Lung (tissue), 11 donors: ENCODE measurements at regions not wholly inside any gene's neighbourhood (a gene's known extent, or its start where the extent isn't known, plus 50 kb on each side); places are given as distances from the start of the nearest gene placed in this dataset.

Experiments
- ATAC-seq: fragments of 200-7000 bp; cut with Tn5 transposase; one replicate; pipeline ENCODE4 v1.9.1; 2020; ENCODE audit warnings: moderate number of reproducible peaks; ENCODE audit not compliant: insufficient read depth, low FRiP score
- DNase-seq, 3 donors: peaks; one replicate each; pipeline ENCODE4 v3.0.0-alpha.2; 2013 to 2017
- H3K27ac ChIP-seq, 2 donors: one replicate each; pipeline ENCODE4 v1.5.1; 2013; ENCODE audit warnings: mild to moderate bottlenecking in 2 of 2, moderate library complexity in 2 of 2, control low read depth in 1 of 2, inconsistent platforms in 1 of 2, low read depth in 1 of 2, low read length in 1 of 2
- H3K27me3 ChIP-seq, 3 donors: one replicate each; pipeline ENCODE4 v1.5.1; 2013; ENCODE audit warnings: low read length in 2 of 3; ENCODE audit not compliant: control insufficient read depth in 3 of 3, insufficient read depth in 3 of 3
- H3K36me3 ChIP-seq, 4 donors: one replicate each; pipeline ENCODE4 v1.5.1; 2013; ENCODE audit warnings: low read length in 4 of 4, mild to moderate bottlenecking in 1 of 4, moderate library complexity in 1 of 4; ENCODE audit not compliant: control insufficient read depth in 4 of 4, insufficient read depth in 4 of 4
- H3K4me1 ChIP-seq, 5 donors: one replicate each; pipeline ENCODE4 v1.5.1; 2013; ENCODE audit warnings: low read length in 5 of 5, mild to moderate bottlenecking in 2 of 5, moderate library complexity in 1 of 5; ENCODE audit not compliant: control insufficient read depth in 5 of 5, insufficient read depth in 5 of 5
- H3K4me3 ChIP-seq: one replicate; pipeline ENCODE4 v1.5.1; 2013; ENCODE audit warnings: mild to moderate bottlenecking, control low read depth, moderate library complexity
- H3K9ac ChIP-seq, 2 donors: one replicate each; pipeline ENCODE4 v1.5.1; 2013; ENCODE audit warnings: low read length in 2 of 2, control low read depth in 1 of 2; ENCODE audit not compliant: insufficient read depth in 1 of 2
- H3K9me3 ChIP-seq, 4 donors: one replicate each; pipeline ENCODE4 v1.5.1; 2013; ENCODE audit warnings: low read length in 3 of 4, mild to moderate bottlenecking in 1 of 4, moderate library complexity in 1 of 4; ENCODE audit not compliant: control insufficient read depth in 4 of 4, insufficient read depth in 3 of 4
- CTCF ChIP-seq: IDR thresholded peaks from 2 replicates; pipeline ENCODE4 v1.5.1; 2012; ENCODE audit warnings: mild to moderate bottlenecking; ENCODE audit errors: control extremely low read depth, extremely low read depth
- WGBS, 2 donors: extraction: QIAGEN DNeasy Blood & Tissue Kit; methylation state at CpG; one replicate each; pipeline ENCODE4 v1.1.7; 2013; 5-methylcytosine and 5-hydroxymethylcytosine counted together
- donor health status: control.
- donor health status: control.
- donor health status: Bipolar disorder and iron deficiency.
- donor health status: healthy.
- donor health status: DM: yes; HTN: yes; CAD: no.

- Histone ChIP-seq H3K4me1 (peaks cover 0 to 25% (median 6%) of the 10 kb centered on the region in 5 donors), H3K9ac (no peak overlapping the region), H3K36me3 (no peaks in the 10 kb centered on the region), H3K9me3 (peaks cover 0 to 3% (median 0%) of the 10 kb centered on the region in 4 donors), H3K4me3 (no peak overlapping the region), H3K27ac (no peak overlapping the region), H3K27me3 (no peaks in the 10 kb centered on the region)
- ATAC-seq (no peak), DNase-seq (peak; percentile 63 to 89 (median 86))
- TF ChIP-seq CTCF = no peak
- 66 to 73% methylated on average over 4 of the region's 4 CpGs for WGBS, 2 donors
Measured at GRCh38 chr9:96078897-96079490, 203.5 kb downstream of the ERCC6L2 start.

- Histone ChIP-seq H3K27me3 (no peaks in the 10 kb centered on the region), H3K4me3 (no peak overlapping the region), H3K36me3 (no peaks in the 10 kb centered on the region), H3K27ac (no peak overlapping the region), H3K9ac (no peak overlapping the region), H3K9me3 (peaks cover 0 to 3% (median 0%) of the 10 kb centered on the region in 4 donors), H3K4me1 (peaks cover 0 to 39% (median 17%) of the 10 kb centered on the region in 5 donors)
- WGBS, 2 donors = 87 to 93% methylated on average over 5 of the region's 5 CpGs
- ATAC-seq (no peak), DNase-seq (no peak)
- no peak for TF ChIP-seq CTCF
Measured at GRCh38 chr9:96075757-96076156, 200.3 kb downstream of the ERCC6L2 start.

- no peak overlapping the region for H3K27ac ChIP-seq
- peaks cover 0 to 39% (median 18%) of the 10 kb centered on the region in 5 donors for H3K4me1 ChIP-seq
- H3K9ac ChIP-seq = no peak overlapping the region
- TF ChIP-seq CTCF = no peak
- no peak overlapping the region for H3K4me3 ChIP-seq
- WGBS, 2 donors = 76 to 87% methylated on average over 6 of the region's 6 CpGs
- no peaks in the 10 kb centered on the region for H3K36me3 ChIP-seq
- ATAC-seq (no peak), DNase-seq (no peak)
- H3K9me3 ChIP-seq = peaks cover 0 to 3% (median 0%) of the 10 kb centered on the region in 4 donors
- no peaks in the 10 kb centered on the region for H3K27me3 ChIP-seq
Measured at GRCh38 chr9:96075111-96075510, 199.6 kb downstream of the ERCC6L2 start.
